Motor neuron (in vitro differentiated cells): ENCODE measurements at regions not wholly inside any gene's neighbourhood (a gene's known extent, or its start where the extent isn't known, plus 50 kb on each side); places are given as distances from the start of the nearest gene placed in this dataset.
A peak's percentile ranks its signal among the peaks of the same experiment; 100 is the strongest.
"Not testable (repeated sequence)": the region's sequence is repeated elsewhere in the genome, so short reads cannot be mapped to it uniquely, and the experiment has no call there.

ENCODE experiments used
- ATAC-seq, 8 experiments: fragments of 200-7000 bp; cut with Tn5 transposase; replicated peaks in 6 of 8; 2 replicates each; pipeline ENCODE4 v1.8.0; 2021; ENCODE audit warnings: mild to moderate bottlenecking in 8 of 8, moderate library complexity in 8 of 8
- H3K27ac ChIP-seq, 2 donors: fragments of 250-450 bp; sonication (Bioruptor Pico); 2 replicates each; pipeline ENCODE4 v1.9.0; 2021; ENCODE audit warnings: antibody characterized with exemption in 2 of 2, mild to moderate bottlenecking in 2 of 2, moderate library complexity in 1 of 2
- H3K4me1 ChIP-seq, 2 donors: fragments of 250-450 bp; sonication (Bioruptor Pico); replicated peaks in 1 of 2; 2 replicates each; pipeline ENCODE4 v1.6.1; 2021; ENCODE audit warnings: antibody characterized with exemption in 2 of 2, mild to moderate bottlenecking in 2 of 2, moderate library complexity in 1 of 2
- H3K4me3 ChIP-seq, 5 donors: fragments of 250-450 bp; sonication (Bioruptor Pico); 2 replicates each; pipeline ENCODE4 v1.9.0; 2021; ENCODE audit warnings: antibody characterized with exemption in 5 of 5, mild to moderate bottlenecking in 5 of 5, moderate library complexity in 4 of 5
- WGBS, 10 experiments: fragments of 450-650 bp; shearing (Covaris generic); methylation state at CpG; one replicate each; pipeline ENCODE4 v1.0.0; 2022; 5-methylcytosine and 5-hydroxymethylcytosine counted together
- in situ Hi-C, 9 experiments: fragments of 400-800 bp; cut with MboI; loops; one replicate each; pipeline ENCODE4 v1.15.0; 2021; ENCODE audit warnings: low sequenced_read_pairs in 9 of 9, low pct_unique_long_range_greater_than_20kb in 2 of 9; ENCODE audit not compliant: unreplicated experiment in 9 of 9

- in situ Hi-C loops: no loop called here
- Histone ChIP-seq H3K4me3 (no peak overlapping the region), H3K27ac (no peak overlapping the region), H3K4me1 (no peaks in the 10 kb centered on the region)
- ATAC-seq: peak in 4 of 8 experiments; percentile 25 to 73 (median 65)
- 38 to 100% (median 100%) methylated on average over 1 of the region's 1 CpG; no CpG with 5 or more reads in 1 of the 10 experiments for WGBS, 10 experiments
These were observed 407.4 kb upstream of the IZUMO3 start for GRCh38 chr9:24953070-24953469.

- Histone ChIP-seq H3K4me3 (no peak overlapping the region), H3K27ac (no peak overlapping the region), H3K4me1 (peaks cover 0 to 13% of the 10 kb centered on the region in 2 donors)
- ATAC-seq: peak in 4 of 8 experiments; percentile 16 to 63 (median 50)
- in situ Hi-C loops: no loop called here
- WGBS, 10 experiments: 0 to 100% (median 69%) methylated on average over 1 to 5 of the region's 5 CpGs; no CpG with 5 or more reads in 1 of the 10 experiments
These were observed 393.6 kb upstream of the IZUMO3 start for GRCh38 chr9:24939109-24939850.

DNA sequence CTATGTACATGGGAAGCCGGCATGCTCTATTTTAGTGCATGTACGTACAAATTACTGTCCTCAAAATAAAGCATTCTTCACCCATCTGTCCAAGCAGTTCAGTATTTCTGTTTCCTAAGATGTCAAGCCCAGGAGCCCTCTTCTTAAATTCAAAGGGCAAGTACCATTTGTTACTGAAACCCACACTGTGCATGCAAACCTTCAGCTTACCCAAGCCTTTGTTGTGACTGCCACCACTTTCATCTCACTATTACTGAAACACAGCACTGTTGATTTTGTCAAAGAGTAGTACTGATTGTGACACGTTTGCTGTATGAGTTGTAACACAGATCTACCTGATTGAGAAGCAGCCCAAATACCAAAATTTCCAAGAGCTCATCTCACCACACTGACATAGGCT is 390.4 kb upstream of the IZUMO3 start:
- WGBS, 10 experiments: 0 to 95% (median 60%) methylated on average over 1 to 3 of the region's 3 CpGs; no CpG with 5 or more reads in 3 of the 10 experiments
- no peak overlapping the region for H3K27ac ChIP-seq
- in situ Hi-C loops: no loop called here
- H3K4me3 ChIP-seq: no peak overlapping the region
- no peak for ATAC-seq
- peaks cover 0 to 13% of the 10 kb centered on the region in 2 donors for H3K4me1 ChIP-seq

DNA sequence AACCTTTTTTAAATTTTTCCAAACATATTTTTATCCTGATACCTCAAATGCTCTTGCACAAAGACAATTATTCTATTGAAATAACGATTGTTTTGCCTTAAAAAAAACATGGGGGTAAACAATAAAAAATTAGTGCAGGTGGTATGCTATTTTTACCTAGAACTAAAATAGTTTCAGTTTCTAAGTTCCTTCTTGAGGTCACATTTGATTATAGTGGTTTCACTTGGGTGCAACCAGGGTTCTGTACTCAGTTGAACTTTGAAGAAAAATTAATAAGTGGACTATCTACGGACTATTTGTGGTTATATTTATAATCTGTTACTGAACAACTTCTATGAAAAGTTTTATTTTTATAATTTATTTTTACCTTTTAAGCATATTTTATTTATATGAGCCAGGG is 387.1 kb upstream of the IZUMO3 start:
- ATAC-seq: no peak
- in situ Hi-C loops: no loop called here
- 0 to 100% (median 83%) methylated on average over 1 to 2 of the region's 2 CpGs for WGBS, 10 experiments
- no peak overlapping the region for H3K4me3 ChIP-seq
- H3K4me1 ChIP-seq: no peaks in the 10 kb centered on the region
- no peak overlapping the region for H3K27ac ChIP-seq

- in situ Hi-C loops: no loop called here
- no peak overlapping the region for H3K4me3 ChIP-seq
- no peak overlapping the region for H3K27ac ChIP-seq
- no peaks in the 10 kb centered on the region for H3K4me1 ChIP-seq
- 0 to 100% (median 57%) methylated on average over 2 to 3 of the region's 3 CpGs; no CpG with 5 or more reads in 1 of the 10 experiments for WGBS, 10 experiments
- no peak for ATAC-seq
These were observed 386.2 kb upstream of the IZUMO3 start for GRCh38 chr9:24931894-24932293.

DNA sequence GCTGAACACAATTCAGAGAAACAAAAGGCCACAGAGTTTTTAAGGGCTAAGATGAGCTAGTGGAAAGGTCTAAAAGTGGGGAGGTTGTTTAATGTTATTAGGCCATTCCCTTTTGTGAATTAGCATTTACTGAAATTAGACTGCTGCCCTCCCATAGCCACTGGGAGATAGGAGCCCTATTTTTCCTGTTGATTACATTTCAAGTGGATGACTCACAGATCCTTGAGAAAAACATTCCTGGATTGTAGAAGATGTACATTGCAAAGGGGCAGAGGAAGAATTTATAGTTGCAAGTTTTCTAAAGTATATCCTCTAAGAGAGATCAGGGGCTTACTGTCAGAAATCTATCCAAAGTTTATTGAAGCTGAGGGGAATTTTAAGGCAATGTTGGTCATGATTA is 367.1 kb upstream of the IZUMO3 start:
- in situ Hi-C loops: no loop called here
- Histone ChIP-seq H3K27ac (no peak overlapping the region), H3K4me3 (no peak overlapping the region), H3K4me1 (no peaks in the 10 kb centered on the region)
- ATAC-seq: no peak

- in situ Hi-C loops: no loop called here
- H3K4me3 ChIP-seq: no peak overlapping the region
- ATAC-seq: peak in 5 of 8 experiments; percentile 61 to 86 (median 70)
- H3K4me1 ChIP-seq: peaks cover 5 to 9% of the 10 kb centered on the region in 2 donors
- H3K27ac ChIP-seq: no peak overlapping the region
These were observed 355.6 kb upstream of the IZUMO3 start for GRCh38 chr9:24901319-24901718.

GRCh38 chr9:24900179-24900578 is 354.5 kb upstream of the IZUMO3 start:
- in situ Hi-C loops: no loop called here
- Histone ChIP-seq H3K4me3 (no peak overlapping the region), H3K4me1 (peaks cover 5 to 9% of the 10 kb centered on the region in 2 donors), H3K27ac (no peak overlapping the region)
- ATAC-seq: no peak

GRCh38 chr9:24899463-24899862 is 353.8 kb upstream of the IZUMO3 start:
- in situ Hi-C loops: no loop called here
- ATAC-seq: no peak
- peaks cover 5 to 9% of the 10 kb centered on the region in 2 donors for H3K4me1 ChIP-seq
- H3K4me3 ChIP-seq: no peak overlapping the region
- no peak overlapping the region for H3K27ac ChIP-seq
- 3 to 100% (median 58%) methylated on average over 2 to 4 of the region's 4 CpGs; no CpG with 5 or more reads in 2 of the 10 experiments for WGBS, 10 experiments

- no peak for ATAC-seq
- no peak overlapping the region for H3K27ac ChIP-seq
- in situ Hi-C loops: no loop called here
- peaks cover 5 to 9% of the 10 kb centered on the region in 2 donors for H3K4me1 ChIP-seq
- H3K4me3 ChIP-seq: no peak overlapping the region
- WGBS, 10 experiments: 46 to 100% (median 91%) methylated on average over 2 to 14 of the region's 15 CpGs; no CpG with 5 or more reads in 4 of the 10 experiments
These were observed 352.1 kb upstream of the IZUMO3 start for GRCh38 chr9:24897826-24898225.

- no peaks in the 10 kb centered on the region for H3K4me1 ChIP-seq
- H3K4me3 ChIP-seq: no peak overlapping the region
- in situ Hi-C loops: no loop called here
- 18 to 93% (median 62%) methylated on average over 2 to 3 of the region's 3 CpGs; no CpG with 5 or more reads in 2 of the 10 experiments for WGBS, 10 experiments
- ATAC-seq: no peak
- no peak overlapping the region for H3K27ac ChIP-seq
These were observed 335.7 kb upstream of the IZUMO3 start for GRCh38 chr9:24881361-24881760.

DNA sequence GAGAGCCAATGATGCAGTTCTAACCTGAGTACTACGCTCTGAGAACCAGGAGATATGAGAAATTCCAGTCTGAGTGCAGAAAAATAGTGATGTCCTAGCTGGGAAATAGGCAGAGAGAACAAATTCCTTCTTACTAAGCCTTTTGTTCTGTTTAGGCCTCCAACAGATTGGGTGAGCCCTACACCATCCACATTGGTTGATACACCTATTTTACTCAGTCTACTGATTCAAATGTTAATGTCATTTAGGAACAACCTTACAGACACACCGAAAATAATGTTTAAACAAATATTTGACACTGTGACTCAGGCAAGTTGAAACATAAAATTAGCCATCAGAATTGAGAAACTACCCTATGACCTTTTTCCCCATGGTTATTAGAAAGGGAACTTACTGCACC is 333.9 kb upstream of the IZUMO3 start:
- in situ Hi-C loops: no loop called here
- no peak for ATAC-seq
- 0 to 100% (median 17%) methylated on average over 1 to 2 of the region's 2 CpGs; no CpG with 5 or more reads in 1 of the 10 experiments for WGBS, 10 experiments
- Histone ChIP-seq H3K4me3 (no peak overlapping the region), H3K27ac (no peak overlapping the region), H3K4me1 (no peaks in the 10 kb centered on the region)

DNA sequence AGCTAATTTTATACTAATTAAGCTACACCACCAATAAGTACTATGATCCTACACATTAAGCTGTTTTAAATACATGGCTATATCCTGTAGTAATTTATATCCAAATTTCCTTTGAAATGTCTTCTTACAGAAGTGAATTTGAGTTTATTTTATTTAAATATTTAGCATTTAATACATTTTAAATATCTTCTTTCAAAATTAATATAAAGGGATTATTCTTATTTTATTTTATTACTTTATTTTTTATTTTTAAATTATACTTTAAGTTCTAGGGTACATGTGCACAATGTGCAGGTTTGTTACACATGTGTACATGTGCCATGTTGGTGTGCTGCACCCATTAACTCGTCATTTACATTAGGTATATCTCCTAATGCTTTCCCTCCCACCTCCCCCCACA is 310.9 kb upstream of the IZUMO3 start:
- H3K27ac ChIP-seq, ATAC-seq, H3K4me1 ChIP-seq, H3K4me3 ChIP-seq, in situ Hi-C loops: not testable (repeated sequence)
- 0 to 40% methylated on average over 1 of the region's 1 CpG; no CpG with 5 or more reads in 8 of the 10 experiments for WGBS, 10 experiments

GRCh38 chr9:24846248-24846912 is 300.7 kb upstream of the IZUMO3 start:
- in situ Hi-C loops: no loop called here
- ATAC-seq: no peak
- H3K27ac ChIP-seq: no peak overlapping the region
- no peak overlapping the region for H3K4me3 ChIP-seq
- 0 to 89% (median 67%) methylated on average over 1 to 3 of the region's 3 CpGs; no CpG with 5 or more reads in 3 of the 10 experiments for WGBS, 10 experiments
- no peaks in the 10 kb centered on the region for H3K4me1 ChIP-seq
